ENCODE measurements at regions not wholly inside any gene's neighbourhood (a gene's known extent, or its start where the extent isn't known, plus 50 kb on each side); places are given as distances from the start of the nearest gene placed in this dataset.

GRCh38 chr17:45646288-45646988, 137.7 kb upstream of the CRHR1 start:
- DNase-seq (ENCODE audit: low read depth in 1 of 2, low spot score in 1 of 2): no peak
- no peaks in the 10 kb centered on the region for H3K36me3 ChIP-seq
- peaks cover 10% of the 10 kb centered on the region for H3K4me1 ChIP-seq (ENCODE audit: low read depth)
- H3K9me3 ChIP-seq (ENCODE audit: low read depth): no peaks in the 10 kb centered on the region
- no peak overlapping the region for H3K4me3 ChIP-seq
- H3K27ac ChIP-seq: no peak overlapping the region
- no peak for TF ChIP-seq CTCF (IDR thresholded peaks at IDR 0.05; ENCODE audit: low read depth, low read length)
- no peaks in the 10 kb centered on the region for H3K27me3 ChIP-seq

- no peak for DNase-seq (ENCODE audit: low read depth in 1 of 2, low spot score in 1 of 2)
- TF ChIP-seq CTCF (IDR thresholded peaks at IDR 0.05; ENCODE audit: low read depth, low read length): no peak
- no peaks in the 10 kb centered on the region for H3K9me3 ChIP-seq (ENCODE audit: low read depth)
- H3K36me3 ChIP-seq: no peaks in the 10 kb centered on the region
- peaks cover 10% of the 10 kb centered on the region for H3K4me1 ChIP-seq (ENCODE audit: low read depth)
- no peak overlapping the region for H3K4me3 ChIP-seq
- H3K27ac ChIP-seq: no peak overlapping the region
- H3K27me3 ChIP-seq: no peaks in the 10 kb centered on the region
Measured at GRCh38 chr17:45648642-45649041, 135.5 kb upstream of the CRHR1 start.

- Histone ChIP-seq H3K36me3 (no peaks in the 10 kb centered on the region), H3K4me3 (no peak overlapping the region), H3K9me3 (ENCODE audit: low read depth) (no peaks in the 10 kb centered on the region), H3K27me3 (no peaks in the 10 kb centered on the region), H3K27ac (no peak overlapping the region), H3K4me1 (ENCODE audit: low read depth) (peaks cover 10% of the 10 kb centered on the region)
- TF ChIP-seq CTCF (IDR thresholded peaks at IDR 0.05; ENCODE audit: low read depth, low read length): no peak
- DNase-seq (ENCODE audit: low read depth in 1 of 2, low spot score in 1 of 2): no peak
Measured at GRCh38 chr17:45649796-45650195, 134.3 kb upstream of the CRHR1 start.

- no peak for DNase-seq (ENCODE audit: low read depth in 1 of 2, low spot score in 1 of 2)
- Histone ChIP-seq H3K4me3 (no peak overlapping the region), H3K36me3 (no peaks in the 10 kb centered on the region), H3K4me1 (ENCODE audit: low read depth) (peaks cover 10% of the 10 kb centered on the region), H3K9me3 (ENCODE audit: low read depth) (no peaks in the 10 kb centered on the region), H3K27me3 (no peaks in the 10 kb centered on the region), H3K27ac (no peak overlapping the region)
- no peak for TF ChIP-seq CTCF (IDR thresholded peaks at IDR 0.05; ENCODE audit: low read depth, low read length)
Measured at GRCh38 chr17:45650561-45650960, 133.6 kb upstream of the CRHR1 start.

GRCh38 chr17:45651145-45651709, 132.9 kb upstream of the CRHR1 start:
- Histone ChIP-seq H3K4me3 (no peak overlapping the region), H3K27ac (no peak overlapping the region), H3K9me3 (ENCODE audit: low read depth) (no peaks in the 10 kb centered on the region), H3K4me1 (ENCODE audit: low read depth) (peaks cover 10% of the 10 kb centered on the region), H3K27me3 (no peaks in the 10 kb centered on the region), H3K36me3 (no peaks in the 10 kb centered on the region)
- TF ChIP-seq CTCF (IDR thresholded peaks at IDR 0.05; ENCODE audit: low read depth, low read length): no peak
- no peak for DNase-seq (ENCODE audit: low read depth in 1 of 2, low spot score in 1 of 2)
